Lung (tissue), 11 donors: ENCODE measurements at regions not wholly inside any gene's neighbourhood (a gene's known extent, or its start where the extent isn't known, plus 50 kb on each side); places are given as distances from the start of the nearest gene placed in this dataset.
"Not testable (repeated sequence)": the region's sequence is repeated elsewhere in the genome, so short reads cannot be mapped to it uniquely, and the experiment has no call there.

ENCODE experiments used
- ATAC-seq: fragments of 200-7000 bp; cut with Tn5 transposase; one replicate; pipeline ENCODE4 v1.9.1; 2020; ENCODE audit warnings: moderate number of reproducible peaks; ENCODE audit not compliant: insufficient read depth, low FRiP score
- DNase-seq, 3 donors: peaks; one replicate each; pipeline ENCODE4 v3.0.0-alpha.2; 2013 to 2017
- H3K27ac ChIP-seq, 2 donors: one replicate each; pipeline ENCODE4 v1.5.1; 2013; ENCODE audit warnings: mild to moderate bottlenecking in 2 of 2, moderate library complexity in 2 of 2, control low read depth in 1 of 2, inconsistent platforms in 1 of 2, low read depth in 1 of 2, low read length in 1 of 2
- H3K27me3 ChIP-seq, 3 donors: one replicate each; pipeline ENCODE4 v1.5.1; 2013; ENCODE audit warnings: low read length in 2 of 3; ENCODE audit not compliant: control insufficient read depth in 3 of 3, insufficient read depth in 3 of 3
- H3K36me3 ChIP-seq, 4 donors: one replicate each; pipeline ENCODE4 v1.5.1; 2013; ENCODE audit warnings: low read length in 4 of 4, mild to moderate bottlenecking in 1 of 4, moderate library complexity in 1 of 4; ENCODE audit not compliant: control insufficient read depth in 4 of 4, insufficient read depth in 4 of 4
- H3K4me1 ChIP-seq, 5 donors: one replicate each; pipeline ENCODE4 v1.5.1; 2013; ENCODE audit warnings: low read length in 5 of 5, mild to moderate bottlenecking in 2 of 5, moderate library complexity in 1 of 5; ENCODE audit not compliant: control insufficient read depth in 5 of 5, insufficient read depth in 5 of 5
- H3K4me3 ChIP-seq: one replicate; pipeline ENCODE4 v1.5.1; 2013; ENCODE audit warnings: mild to moderate bottlenecking, control low read depth, moderate library complexity
- H3K9ac ChIP-seq, 2 donors: one replicate each; pipeline ENCODE4 v1.5.1; 2013; ENCODE audit warnings: low read length in 2 of 2, control low read depth in 1 of 2; ENCODE audit not compliant: insufficient read depth in 1 of 2
- H3K9me3 ChIP-seq, 4 donors: one replicate each; pipeline ENCODE4 v1.5.1; 2013; ENCODE audit warnings: low read length in 3 of 4, mild to moderate bottlenecking in 1 of 4, moderate library complexity in 1 of 4; ENCODE audit not compliant: control insufficient read depth in 4 of 4, insufficient read depth in 3 of 4
- WGBS, 2 donors: extraction: QIAGEN DNeasy Blood & Tissue Kit; methylation state at CpG; one replicate each; pipeline ENCODE4 v1.1.7; 2013; 5-methylcytosine and 5-hydroxymethylcytosine counted together
- TF ChIP-seq, protein P1 (sequence below): IDR thresholded peaks from 2 replicates; pipeline ENCODE4 v1.5.1; 2012; ENCODE audit warnings: mild to moderate bottlenecking; ENCODE audit errors: control extremely low read depth, extremely low read depth
- donor health status: control.
- donor health status: control.
- donor health status: Bipolar disorder and iron deficiency.
- donor health status: healthy.
- donor health status: DM: yes; HTN: yes; CAD: no.

DNA sequence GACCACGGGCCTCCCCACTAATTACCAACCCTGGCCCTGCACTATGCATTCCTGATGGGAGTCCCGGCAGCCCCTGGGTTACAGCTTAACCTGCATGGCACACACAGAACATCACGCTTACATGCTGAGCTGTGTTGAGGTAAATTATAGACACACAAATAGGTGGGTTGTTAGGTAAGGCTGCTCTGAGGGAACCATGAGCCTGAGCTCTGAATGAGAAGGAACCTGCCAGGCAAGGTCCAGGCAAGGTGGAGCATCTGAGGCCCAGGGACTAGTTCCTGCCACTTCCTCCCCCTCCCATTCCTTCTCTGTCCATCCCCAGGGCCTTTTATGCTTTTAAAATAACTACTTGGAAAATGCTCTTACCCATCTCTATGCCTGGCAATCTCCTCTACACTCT lies 82.7 kb upstream of the ESRRB start:
- H3K4me1 ChIP-seq = peaks cover 0 to 6% (median 0%) of the 10 kb centered on the region in 5 donors
- no peak overlapping the region for H3K27ac ChIP-seq
- H3K4me3 ChIP-seq = no peak overlapping the region
- WGBS, 2 donors = 84 to 91% methylated on average over 3 of the region's 3 CpGs
- H3K36me3 ChIP-seq = no peaks in the 10 kb centered on the region
- TF ChIP-seq, protein P1, sequence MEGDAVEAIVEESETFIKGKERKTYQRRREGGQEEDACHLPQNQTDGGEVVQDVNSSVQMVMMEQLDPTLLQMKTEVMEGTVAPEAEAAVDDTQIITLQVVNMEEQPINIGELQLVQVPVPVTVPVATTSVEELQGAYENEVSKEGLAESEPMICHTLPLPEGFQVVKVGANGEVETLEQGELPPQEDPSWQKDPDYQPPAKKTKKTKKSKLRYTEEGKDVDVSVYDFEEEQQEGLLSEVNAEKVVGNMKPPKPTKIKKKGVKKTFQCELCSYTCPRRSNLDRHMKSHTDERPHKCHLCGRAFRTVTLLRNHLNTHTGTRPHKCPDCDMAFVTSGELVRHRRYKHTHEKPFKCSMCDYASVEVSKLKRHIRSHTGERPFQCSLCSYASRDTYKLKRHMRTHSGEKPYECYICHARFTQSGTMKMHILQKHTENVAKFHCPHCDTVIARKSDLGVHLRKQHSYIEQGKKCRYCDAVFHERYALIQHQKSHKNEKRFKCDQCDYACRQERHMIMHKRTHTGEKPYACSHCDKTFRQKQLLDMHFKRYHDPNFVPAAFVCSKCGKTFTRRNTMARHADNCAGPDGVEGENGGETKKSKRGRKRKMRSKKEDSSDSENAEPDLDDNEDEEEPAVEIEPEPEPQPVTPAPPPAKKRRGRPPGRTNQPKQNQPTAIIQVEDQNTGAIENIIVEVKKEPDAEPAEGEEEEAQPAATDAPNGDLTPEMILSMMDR = no peak
- no peak overlapping the region for H3K9ac ChIP-seq
- no peak for ATAC-seq
- H3K9me3 ChIP-seq = peaks cover 0 to 4% (median 0%) of the 10 kb centered on the region in 4 donors
- no peak for DNase-seq
- peaks cover 0 to 2% (median 0%) of the 10 kb centered on the region in 3 donors for H3K27me3 ChIP-seq

DNA sequence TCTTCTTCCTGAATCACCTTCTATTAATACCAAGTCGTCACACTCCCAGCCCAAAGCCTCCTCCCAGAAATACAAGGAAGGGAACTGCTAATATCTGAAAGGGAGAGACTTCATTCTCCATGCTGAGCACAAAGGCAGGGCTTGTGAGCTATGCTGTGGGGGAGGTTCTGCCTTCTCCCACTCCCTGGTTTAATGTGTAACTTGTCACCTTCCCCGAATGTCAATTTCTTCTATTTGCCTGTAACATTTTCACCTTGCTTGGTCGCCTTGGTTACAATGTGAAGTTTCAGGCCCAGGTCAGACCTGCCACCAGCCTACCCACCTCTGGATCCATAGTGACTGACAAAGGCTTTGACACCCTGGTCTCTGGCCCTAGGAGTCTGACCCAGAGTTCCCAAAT lies 82.0 kb upstream of the ESRRB start:
- TF ChIP-seq, protein P1 = no peak
- peak; percentile 36 to 68 (median 39) for DNase-seq
- no peak overlapping the region for H3K9ac ChIP-seq
- no peaks in the 10 kb centered on the region for H3K36me3 ChIP-seq
- peaks cover 0 to 2% (median 0%) of the 10 kb centered on the region in 3 donors for H3K27me3 ChIP-seq
- no peak overlapping the region for H3K27ac ChIP-seq
- peaks cover 0 to 4% (median 0%) of the 10 kb centered on the region in 4 donors for H3K9me3 ChIP-seq
- H3K4me3 ChIP-seq = no peak overlapping the region
- 58 to 84% methylated on average over 3 of the region's 3 CpGs for WGBS, 2 donors
- peaks cover 0 to 6% (median 0%) of the 10 kb centered on the region in 5 donors for H3K4me1 ChIP-seq
- no peak for ATAC-seq

DNA sequence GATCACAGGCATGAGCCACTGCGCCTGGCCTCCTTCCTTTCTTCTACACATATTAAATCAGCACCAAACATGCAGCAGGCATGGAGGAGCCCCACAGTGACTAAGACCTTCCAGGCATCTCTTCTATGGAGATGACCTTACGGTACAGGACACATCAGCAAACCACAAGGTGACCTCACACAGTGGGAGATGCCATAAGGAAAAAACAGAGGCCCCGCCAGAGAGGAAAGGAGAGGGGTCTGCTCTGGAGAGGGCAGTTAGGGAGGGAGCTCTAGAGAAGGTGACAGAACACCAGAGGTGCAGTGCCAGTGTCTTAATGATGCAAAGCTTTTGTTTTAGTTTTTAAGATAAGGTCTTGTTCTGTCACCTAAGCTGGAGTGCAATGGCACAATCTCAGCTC lies 81.1 kb upstream of the ESRRB start:
- peaks cover 0 to 6% (median 0%) of the 10 kb centered on the region in 5 donors for H3K4me1 ChIP-seq
- WGBS, 2 donors = 85 to 90% methylated on average over 3 of the region's 3 CpGs
- H3K36me3 ChIP-seq = no peaks in the 10 kb centered on the region
- H3K4me3 ChIP-seq = no peak overlapping the region
- TF ChIP-seq, protein P1 = no peak
- ATAC-seq = no peak
- H3K27ac ChIP-seq = no peak overlapping the region
- no peak for DNase-seq
- H3K27me3 ChIP-seq = peaks cover 0 to 2% (median 0%) of the 10 kb centered on the region in 3 donors
- H3K9me3 ChIP-seq = peaks cover 0 to 1% (median 0%) of the 10 kb centered on the region in 4 donors
- no peak overlapping the region for H3K9ac ChIP-seq

DNA sequence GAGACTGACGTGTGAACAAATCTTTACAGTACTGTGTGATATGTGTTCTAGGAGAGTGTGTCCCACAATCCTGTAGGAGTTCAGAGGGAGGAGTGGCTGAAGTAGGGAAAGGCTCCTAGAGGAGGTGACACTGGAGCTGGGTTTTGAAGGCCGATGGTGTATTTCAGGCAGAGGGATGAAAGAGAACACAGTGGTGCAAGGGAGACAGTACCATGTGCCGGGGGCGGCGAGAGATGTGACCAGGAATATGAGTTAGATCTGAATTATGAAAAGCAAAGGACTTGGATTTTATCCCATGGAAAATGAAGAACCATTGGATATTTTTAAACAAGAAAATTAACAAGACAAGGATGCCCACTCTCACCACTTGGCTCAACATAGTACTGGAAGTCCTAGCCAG lies 77.0 kb upstream of the ESRRB start:
- WGBS, 2 donors = 84 to 94% methylated on average over 5 of the region's 5 CpGs
- H3K36me3 ChIP-seq = no peaks in the 10 kb centered on the region
- H3K4me3 ChIP-seq = no peak overlapping the region
- no peak overlapping the region for H3K27ac ChIP-seq
- no peaks in the 10 kb centered on the region for H3K9me3 ChIP-seq
- DNase-seq (no peak), ATAC-seq (no peak)
- TF ChIP-seq, protein P1 = no peak
- no peak overlapping the region for H3K9ac ChIP-seq
- H3K4me1 ChIP-seq = no peaks in the 10 kb centered on the region
- H3K27me3 ChIP-seq = peaks cover 0 to 2% (median 0%) of the 10 kb centered on the region in 3 donors

DNA sequence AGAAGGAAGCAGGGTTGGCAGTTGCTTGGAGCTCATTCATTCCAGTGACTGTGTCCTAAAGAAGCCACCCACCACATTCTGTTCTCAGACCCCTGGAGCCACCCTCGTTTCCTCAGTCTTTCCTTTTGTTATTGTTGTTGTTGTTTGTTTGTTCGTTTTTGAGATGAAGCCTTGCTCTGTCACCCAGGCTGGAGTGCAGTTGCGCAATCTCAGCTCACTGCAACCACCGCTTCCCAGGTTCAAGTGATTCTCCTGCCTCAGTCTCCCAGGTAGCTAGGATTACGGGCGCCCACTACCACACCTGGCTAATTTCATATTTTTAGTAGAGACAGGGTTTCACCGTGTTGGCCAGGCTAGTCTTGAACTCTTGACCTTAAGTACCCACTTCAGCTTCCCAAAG lies 72.7 kb upstream of the ESRRB start:
- H3K9me3 ChIP-seq, DNase-seq, ATAC-seq, H3K27me3 ChIP-seq, H3K36me3 ChIP-seq, H3K27ac ChIP-seq, H3K4me3 ChIP-seq, H3K4me1 ChIP-seq, H3K9ac ChIP-seq: not testable (repeated sequence)
- 86 to 90% methylated on average over 7 of the region's 7 CpGs for WGBS, 2 donors
